ENCODE measurements at regions not wholly inside any gene's neighbourhood (a gene's known extent, or its start where the extent isn't known, plus 50 kb on each side); places are given as distances from the start of the nearest gene placed in this dataset.

DNA sequence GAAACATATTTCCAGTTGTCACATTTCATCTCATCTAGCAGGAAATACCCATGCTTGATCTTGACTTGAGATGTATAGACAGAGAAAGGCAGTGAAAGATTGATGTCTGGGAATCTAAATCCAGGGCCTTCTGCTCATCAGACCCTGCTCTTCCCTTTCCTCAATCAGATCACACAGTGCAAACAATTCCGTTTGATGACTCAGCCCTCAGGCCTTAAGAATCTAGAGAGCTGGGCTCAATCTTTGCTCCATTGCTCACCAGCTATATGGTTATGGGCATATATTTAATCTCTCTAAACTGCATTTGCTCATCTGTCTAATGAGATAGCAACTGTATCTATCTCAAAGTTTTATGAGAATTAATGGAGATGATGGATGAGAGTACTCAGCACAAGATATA lies 201.8 kb upstream of the CCDC196 start:
- TF ChIP-seq CTCF (conservative IDR thresholded peaks at IDR 0.05) = no peak
- TF ChIP-seq ZFX (IDR thresholded peaks at IDR 0.05) = no peak
